ENCODE measurements at regions not wholly inside any gene's neighbourhood (a gene's known extent, or its start where the extent isn't known, plus 50 kb on each side); places are given as distances from the start of the nearest gene placed in this dataset.

DNA sequence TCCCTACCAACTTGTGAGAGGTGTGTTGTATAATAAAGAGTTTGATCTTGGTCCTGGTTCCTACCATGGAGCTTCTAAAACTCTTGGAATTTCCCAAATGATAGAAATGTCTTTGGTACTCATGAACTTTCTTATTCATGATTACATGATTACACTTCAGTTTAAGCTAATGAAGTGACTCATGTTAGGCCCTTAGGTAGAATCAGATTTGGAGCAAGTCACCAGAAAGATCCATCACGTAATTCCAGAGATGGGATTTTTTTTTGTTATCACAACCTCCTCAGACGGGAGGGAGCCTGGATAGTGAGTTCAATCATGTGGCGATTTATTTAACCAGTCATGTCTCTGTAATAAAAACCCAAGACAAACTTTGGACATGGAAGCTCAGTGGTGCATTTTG lies 1287.6 kb upstream of the ZEB2 start:
- no peak overlapping the region for H3K4me3 ChIP-seq (ENCODE audit: control insufficient read depth, low read depth, low read length)

DNA sequence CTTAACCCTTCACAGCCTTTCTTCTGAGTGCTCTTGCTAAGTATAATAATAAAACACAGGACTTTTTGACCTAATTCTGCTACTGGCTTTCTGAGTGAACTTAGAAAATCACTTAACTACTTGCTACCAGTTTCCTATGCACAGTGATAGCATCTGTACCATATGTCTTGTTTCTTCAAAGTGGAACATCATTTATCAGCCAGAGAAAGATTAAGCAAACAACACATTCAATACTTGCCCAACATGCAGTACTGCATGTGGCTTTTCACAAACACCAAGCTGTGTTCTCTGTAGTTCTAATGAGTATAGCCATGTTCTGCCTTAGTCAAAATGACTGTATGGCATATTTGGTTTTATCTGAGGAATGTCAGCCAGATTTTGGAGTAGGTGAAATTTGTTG lies 1286.6 kb upstream of the ZEB2 start:
- TF ChIP-seq, protein P1, sequence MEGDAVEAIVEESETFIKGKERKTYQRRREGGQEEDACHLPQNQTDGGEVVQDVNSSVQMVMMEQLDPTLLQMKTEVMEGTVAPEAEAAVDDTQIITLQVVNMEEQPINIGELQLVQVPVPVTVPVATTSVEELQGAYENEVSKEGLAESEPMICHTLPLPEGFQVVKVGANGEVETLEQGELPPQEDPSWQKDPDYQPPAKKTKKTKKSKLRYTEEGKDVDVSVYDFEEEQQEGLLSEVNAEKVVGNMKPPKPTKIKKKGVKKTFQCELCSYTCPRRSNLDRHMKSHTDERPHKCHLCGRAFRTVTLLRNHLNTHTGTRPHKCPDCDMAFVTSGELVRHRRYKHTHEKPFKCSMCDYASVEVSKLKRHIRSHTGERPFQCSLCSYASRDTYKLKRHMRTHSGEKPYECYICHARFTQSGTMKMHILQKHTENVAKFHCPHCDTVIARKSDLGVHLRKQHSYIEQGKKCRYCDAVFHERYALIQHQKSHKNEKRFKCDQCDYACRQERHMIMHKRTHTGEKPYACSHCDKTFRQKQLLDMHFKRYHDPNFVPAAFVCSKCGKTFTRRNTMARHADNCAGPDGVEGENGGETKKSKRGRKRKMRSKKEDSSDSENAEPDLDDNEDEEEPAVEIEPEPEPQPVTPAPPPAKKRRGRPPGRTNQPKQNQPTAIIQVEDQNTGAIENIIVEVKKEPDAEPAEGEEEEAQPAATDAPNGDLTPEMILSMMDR (IDR thresholded peaks at IDR 0.05; ENCODE audit: control insufficient read depth, insufficient read depth, low read depth, low read length, missing control alignments), result no peak
- no peak overlapping the region for H3K4me3 ChIP-seq (ENCODE audit: control insufficient read depth, low read depth, low read length)
- DNase-seq (ENCODE audit: low read depth), result no peak

More for the DNA sequence above, 1287.6 kb upstream of the ZEB2 start:
- DNase-seq (ENCODE audit: low read depth), result no peak
- TF ChIP-seq, protein P1 (IDR thresholded peaks at IDR 0.05; ENCODE audit: control insufficient read depth, insufficient read depth, low read depth, low read length, missing control alignments), result no peak

DNA sequence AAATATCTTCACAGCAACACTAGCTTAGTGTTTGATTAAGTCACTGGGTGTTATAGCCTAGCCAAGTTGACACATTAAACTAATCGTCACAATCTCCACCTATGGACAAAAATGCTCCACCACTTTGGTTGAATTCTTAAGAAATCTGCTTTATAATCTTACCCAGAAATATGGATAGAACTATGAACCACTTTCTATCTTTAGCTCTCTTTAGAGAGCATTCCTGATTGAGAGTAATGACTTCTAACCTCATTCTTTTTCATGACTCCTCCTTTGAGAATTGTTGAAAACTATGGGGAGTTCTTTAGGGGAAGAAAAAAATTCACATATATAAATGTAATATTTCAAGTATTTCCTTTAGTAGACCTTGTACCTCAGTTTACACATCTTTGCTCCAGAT lies 1282.2 kb upstream of the ZEB2 start:
- H3K4me3 ChIP-seq (ENCODE audit: control insufficient read depth, low read depth, low read length), result no peak overlapping the region
- no peak for DNase-seq (ENCODE audit: low read depth)
- TF ChIP-seq, protein P1 (IDR thresholded peaks at IDR 0.05; ENCODE audit: control insufficient read depth, insufficient read depth, low read depth, low read length, missing control alignments), result no peak

DNA sequence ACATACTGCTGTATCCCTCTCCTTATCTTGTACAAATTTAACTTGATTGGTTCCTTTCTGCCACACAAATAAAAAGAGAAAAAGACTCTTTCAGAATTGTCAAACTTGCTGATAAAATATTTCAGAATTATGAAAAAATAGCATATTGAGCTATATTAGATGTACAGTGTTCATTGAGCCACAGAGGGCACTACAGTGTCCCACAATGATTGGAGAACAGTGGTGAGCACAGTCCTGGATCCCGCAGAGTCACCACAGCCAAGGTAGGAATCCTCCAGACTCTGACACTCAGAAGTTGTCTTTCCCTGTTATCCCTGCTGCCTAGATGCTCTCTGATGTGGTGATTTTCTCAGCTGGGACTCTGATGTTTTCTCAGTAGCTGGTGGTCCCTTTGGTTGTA lies 1281.3 kb upstream of the ZEB2 start:
- TF ChIP-seq, protein P1 (IDR thresholded peaks at IDR 0.05; ENCODE audit: control insufficient read depth, insufficient read depth, low read depth, low read length, missing control alignments), result no peak
- DNase-seq (ENCODE audit: low read depth), result no peak
- H3K4me3 ChIP-seq (ENCODE audit: control insufficient read depth, low read depth, low read length), result no peak overlapping the region

DNA sequence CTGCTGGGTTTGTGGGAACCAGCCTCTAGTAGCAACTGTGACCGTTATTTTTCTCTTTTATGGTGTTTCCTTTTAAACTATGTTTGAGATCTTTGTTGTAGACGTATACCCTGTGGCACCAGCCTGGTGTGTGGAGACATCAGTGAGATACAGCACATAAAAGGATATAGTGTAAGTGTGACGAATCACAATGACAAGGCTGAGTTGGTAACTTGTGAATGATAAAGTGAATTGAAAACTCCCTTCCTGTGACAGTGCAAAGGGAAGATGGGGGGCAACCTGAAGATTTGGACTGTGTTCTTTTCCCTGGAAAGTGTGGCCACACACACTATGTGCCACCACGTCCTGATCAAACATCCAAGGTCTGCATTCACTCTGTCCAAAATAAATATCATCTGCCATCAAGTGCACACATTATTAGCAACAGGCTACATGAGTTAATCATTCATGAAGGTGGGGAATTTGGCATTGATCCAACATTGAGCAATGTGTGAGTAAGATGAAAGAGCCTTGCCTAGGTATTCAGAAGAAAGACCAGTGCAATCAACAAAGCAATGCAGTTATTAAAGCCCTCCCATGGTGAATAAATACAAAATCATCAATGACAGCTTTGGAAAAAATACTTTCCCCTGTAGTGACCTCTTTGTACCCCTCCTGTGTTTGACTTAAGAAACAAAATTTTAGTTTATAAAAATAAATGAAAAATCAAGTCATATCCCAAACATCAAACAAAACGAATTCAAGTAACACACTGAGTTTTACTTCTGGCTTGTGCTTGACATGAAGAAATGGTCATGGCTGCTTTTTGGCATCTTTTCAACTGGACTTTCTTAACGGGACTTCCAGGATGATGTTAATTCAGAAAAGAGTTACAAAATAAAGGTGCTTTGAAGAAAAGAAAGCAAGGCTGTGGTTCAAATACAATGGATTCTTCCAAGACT lies 1280.5 kb upstream of the ZEB2 start:
- no peak for DNase-seq (ENCODE audit: low read depth)

DNA sequence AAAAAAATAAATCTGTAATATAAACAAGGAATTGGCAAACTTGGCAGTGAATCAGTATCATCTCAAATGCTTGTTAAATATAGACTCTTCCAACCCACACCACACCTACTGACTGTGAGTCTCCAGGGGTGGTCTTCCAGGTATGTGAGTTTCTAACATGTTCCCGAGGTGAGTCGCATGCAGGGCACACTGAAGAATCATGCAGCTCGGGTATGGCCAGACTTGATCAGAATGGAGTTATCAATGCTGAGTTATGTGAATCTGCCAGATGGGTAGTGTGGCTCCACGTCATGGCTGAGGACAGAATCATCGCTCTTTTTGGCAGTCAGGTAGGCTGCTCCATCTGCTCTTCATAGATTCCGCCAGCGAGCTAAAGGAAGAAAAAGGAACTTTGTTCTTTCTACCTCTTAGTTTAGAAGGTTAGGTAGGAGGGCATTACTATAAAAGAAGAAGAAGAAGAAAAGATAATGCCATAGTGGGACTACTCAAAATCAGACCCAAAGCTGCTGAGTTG lies 1279.7 kb upstream of the ZEB2 start:
- no peak overlapping the region for H3K4me3 ChIP-seq (ENCODE audit: control insufficient read depth, low read depth, low read length)
- TF ChIP-seq, protein P1 (IDR thresholded peaks at IDR 0.05; ENCODE audit: control insufficient read depth, insufficient read depth, low read depth, low read length, missing control alignments), result no peak
- DNase-seq (ENCODE audit: low read depth), result no peak

More for the DNA sequence above, 1280.5 kb upstream of the ZEB2 start:
- TF ChIP-seq, protein P1 (IDR thresholded peaks at IDR 0.05; ENCODE audit: control insufficient read depth, insufficient read depth, low read depth, low read length, missing control alignments), result no peak
- no peak overlapping the region for H3K4me3 ChIP-seq (ENCODE audit: control insufficient read depth, low read depth, low read length)
